ENCODE measurements at regions not wholly inside any gene's neighbourhood (a gene's known extent, or its start where the extent isn't known, plus 50 kb on each side); places are given as distances from the start of the nearest gene placed in this dataset.

DNA sequence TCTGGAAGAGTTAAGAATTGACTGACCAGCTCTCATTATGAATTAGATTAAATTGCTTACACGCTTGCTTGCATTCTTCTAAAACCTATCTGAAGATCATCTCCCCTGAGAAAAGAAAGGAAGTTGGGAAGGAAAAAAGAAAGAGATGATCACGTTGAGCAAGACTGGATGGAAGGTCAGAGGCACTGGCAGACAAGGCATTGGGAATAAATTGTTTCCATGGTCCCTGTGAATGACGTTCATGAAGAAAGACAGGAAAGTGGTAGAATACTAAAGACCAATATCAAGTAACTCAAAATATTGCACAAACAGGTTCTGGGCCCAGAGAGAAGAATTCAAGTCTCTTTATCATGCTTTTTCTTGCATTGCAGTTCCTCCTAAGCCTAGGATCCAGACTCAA lies 1045.4 kb upstream of the MAP3K7 start:
- no peak for DNase-seq (ENCODE audit: low read depth)

DNA sequence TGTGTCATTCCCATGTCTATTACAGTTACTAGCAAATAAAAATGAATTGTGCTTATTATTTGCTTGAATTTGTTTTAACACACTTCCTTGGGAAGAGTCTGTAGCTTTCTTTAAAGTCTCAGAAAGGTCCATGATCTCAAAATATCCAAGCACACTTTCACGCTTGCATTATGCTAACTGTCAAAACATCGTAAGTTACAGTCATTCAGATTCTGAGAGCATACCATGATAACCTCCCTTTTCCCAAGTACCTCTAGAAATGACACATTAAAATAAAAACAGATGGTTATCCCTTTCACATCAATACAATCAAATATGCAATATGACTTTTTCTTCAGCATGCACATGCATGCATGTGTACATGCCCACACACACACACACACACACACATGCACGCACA lies 1044.4 kb upstream of the MAP3K7 start:
- no peak for DNase-seq (ENCODE audit: low read depth)

DNA sequence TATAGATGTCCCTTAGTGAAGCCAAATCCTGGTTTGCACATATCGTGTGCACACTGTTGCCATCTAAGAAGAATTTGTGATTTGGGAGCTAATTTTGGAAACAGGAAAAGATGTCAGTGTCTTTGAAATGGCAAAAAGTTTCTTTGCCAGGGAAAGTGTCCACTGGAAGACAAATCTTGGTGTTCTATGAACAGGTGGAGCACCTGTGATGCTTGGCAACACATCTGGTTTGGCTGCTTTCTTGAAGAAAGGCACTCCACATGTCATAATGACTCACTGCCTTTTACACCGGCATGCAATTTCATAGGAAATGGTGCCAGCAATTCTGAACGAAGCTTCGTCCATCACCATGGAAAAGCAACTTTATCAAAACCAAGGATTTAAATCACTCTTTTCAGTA lies 1040.0 kb upstream of the MAP3K7 start:
- no peak for DNase-seq (ENCODE audit: low read depth)

DNA sequence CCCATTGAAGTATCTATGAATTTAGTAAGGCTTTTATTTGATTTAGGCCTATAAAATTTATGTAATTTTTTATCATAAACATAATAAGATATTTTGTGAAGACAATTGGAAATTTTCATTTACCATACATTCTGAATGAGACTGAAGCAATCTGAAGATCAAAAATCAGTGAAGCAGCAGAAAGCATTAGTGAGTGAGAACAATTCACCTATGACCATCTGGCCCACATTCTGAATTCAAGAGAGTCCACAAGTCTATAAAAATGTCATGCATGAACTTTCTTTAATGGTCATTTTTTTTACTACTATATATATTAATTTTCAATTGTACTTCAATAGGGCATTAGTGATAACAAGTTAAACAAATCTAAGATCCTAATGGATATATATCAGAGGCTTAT lies 1026.6 kb upstream of the MAP3K7 start:
- no peak for DNase-seq (ENCODE audit: low read depth)

DNA sequence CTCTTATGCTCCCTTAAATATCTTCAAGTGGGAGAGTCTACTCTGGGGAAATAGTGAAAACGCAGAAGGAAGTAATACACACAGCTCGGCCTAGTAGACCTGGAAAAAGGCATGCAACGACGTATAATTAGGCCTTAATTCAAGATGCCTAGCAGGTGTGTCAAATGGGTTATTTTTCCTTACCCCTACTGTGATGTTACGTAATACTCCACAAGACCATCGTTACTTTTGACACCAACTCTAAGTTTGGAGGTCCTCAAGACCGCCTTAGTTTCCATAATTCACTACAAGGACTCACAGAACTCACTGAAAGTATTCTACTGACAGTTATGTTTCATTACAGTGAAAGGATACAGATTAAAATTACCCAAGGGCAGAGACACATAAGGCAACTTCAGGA lies 1024.3 kb upstream of the MAP3K7 start:
- no peak for DNase-seq (ENCODE audit: low read depth)

DNA sequence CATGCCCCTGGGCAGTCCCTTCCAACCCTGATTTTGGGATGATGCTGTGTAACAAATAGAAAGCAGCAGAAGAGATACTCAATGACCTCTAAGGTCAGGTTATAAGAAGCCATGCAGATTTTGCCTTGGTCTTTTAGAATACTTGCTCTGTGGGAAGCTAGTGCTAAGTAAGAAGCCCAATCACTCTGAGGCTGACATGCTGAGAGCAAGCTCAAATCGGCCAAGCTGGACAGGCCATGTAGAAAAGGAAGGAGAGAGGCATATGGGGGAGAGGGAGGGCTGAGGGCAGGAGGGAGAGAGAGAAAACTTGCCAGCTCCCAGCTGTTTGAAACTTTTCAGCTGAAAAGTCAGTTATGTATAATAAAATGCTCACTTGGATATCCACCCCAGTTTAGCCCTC lies 1021.6 kb upstream of the MAP3K7 start:
- no peak for DNase-seq (ENCODE audit: low read depth)

DNA sequence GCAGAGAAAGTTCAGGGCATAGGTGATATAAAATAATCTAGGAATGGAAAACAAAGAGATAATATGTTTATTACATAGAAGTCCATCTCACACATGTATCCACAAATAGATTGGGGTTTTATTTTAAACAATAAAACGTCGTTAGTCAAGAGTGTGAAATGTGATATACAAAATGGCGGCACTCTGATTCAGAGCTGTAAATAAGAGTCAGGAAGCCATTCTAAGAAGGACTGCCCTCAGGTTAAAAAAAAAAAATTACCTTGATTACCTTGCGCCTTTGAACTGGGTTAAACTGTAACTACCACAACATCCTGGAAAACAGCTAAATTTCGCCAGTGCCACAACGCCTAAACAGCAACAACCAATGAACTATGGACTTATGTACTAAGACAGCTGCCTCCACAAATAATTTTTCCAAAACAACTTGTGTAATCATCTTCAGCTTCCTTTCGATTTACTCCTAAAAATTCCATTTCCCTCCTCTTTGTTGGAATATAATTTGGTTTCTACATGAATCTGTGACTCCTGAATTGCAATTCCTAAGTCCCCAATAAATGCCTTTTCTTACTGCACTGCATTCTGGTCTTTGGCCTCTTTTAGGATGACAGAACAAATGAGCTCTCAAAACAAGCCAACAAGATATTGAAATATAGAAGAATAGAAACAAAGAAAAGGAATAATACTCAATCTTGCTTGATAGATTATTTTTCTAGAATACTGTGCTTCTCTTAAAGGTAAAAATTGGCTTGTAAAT lies 1019.5 kb upstream of the MAP3K7 start:
- DNase-seq (ENCODE audit: low read depth) = no peak

DNA sequence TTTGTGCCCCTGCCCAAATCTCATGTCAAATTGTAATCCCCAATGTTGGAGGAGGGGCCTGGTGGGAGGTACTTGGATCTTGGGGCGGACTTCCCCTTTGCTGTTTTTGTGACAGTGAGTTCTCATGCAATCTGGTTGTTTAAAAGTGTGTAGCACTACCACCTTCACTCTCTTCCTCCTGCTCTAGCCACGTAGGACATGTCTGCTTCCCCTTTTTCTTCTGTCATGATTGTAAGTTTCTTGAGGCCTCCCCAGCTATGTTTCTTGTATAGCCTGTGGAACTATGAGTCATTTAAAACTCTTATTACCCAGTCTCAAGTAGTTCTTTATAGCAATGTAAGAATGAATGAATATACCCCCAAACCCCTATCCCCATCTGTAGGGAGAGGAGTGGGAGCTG lies 1013.7 kb upstream of the MAP3K7 start:
- DNase-seq (ENCODE audit: low read depth) = no peak

DNA sequence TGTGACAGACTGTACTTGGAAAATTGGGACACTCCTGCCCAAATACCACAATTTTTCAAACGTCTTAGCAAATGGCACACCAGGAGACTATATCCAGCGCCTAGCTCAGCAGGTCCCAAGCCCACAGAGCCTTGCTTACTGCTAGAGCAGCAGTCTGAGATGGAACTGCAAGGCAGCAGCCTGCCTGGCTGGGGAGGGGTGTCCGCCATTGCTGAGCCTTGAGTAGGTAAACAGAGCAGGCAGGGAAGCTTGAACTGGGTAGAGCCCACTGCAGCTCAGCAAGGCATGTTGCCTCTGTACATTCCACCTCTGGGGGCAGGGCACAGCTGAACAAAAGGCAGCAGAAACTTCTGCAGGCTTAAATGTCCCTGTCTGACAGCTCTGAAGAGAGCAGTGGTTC lies 1003.3 kb upstream of the MAP3K7 start:
- DNase-seq (ENCODE audit: low read depth) = no peak

DNA sequence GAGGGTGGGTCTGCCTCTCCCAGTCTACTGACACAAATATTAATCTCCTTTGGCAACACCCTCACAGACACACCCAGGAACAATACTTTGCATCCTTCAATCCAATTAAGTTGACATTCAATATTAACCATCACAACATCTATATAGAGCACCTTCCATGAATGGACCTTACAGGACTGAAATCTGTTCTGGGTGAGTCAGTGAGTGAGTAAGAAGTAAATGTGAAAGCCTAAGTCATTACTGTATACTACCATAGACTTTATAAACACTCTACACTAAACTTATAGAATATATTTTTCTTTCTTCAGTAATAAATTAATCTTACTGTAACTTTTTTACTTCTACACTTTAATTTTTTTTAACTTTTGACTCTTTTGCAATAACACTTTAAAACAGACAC lies 993.8 kb upstream of the MAP3K7 start:
- no peak for DNase-seq (ENCODE audit: low read depth)

DNA sequence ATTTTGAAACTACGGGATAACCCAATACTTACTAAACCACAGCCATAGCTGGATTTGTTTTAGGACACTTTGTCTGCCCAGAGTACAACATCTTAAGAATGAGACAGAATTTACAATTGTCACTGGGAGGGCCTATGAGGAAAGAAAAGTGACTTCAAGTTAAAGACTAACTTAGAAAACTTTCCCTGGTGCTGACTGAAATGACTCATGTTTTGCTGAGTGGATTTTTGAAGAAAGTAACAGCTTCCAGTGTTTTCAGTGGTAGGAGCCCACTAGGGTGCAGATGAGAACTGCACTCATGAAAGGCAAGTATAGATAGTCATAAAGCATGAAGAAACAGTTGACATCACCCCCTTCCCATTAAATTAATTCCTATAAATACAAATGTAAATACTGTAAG lies 988.2 kb upstream of the MAP3K7 start:
- no peak for DNase-seq (ENCODE audit: low read depth)

DNA sequence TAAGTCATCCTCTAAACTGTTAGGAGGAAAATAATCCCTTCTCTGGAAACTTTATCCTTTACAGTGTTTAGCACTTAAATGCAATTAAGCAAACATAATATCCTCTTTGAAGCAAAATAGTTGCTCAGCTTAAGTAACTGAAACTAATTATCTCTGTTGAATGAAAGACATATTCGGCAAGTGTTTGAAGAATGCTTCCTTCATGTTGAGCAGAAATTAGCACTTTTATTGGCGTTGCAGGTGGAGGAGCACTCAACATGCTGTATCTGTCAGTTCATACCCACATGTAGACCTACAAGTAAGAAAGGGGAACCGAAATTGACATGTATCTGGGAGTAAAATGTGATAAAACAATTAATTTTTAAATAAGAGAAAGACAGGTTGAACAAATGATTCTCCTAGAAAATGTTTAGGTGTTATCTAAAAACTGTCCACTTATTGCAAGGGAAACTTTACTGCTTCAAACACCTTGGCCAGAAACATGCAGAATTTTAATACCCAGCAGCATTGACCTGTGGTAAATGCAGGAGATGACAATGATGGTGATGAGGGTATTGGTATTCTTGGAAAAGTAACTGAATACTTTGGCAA lies 987.0 kb upstream of the MAP3K7 start:
- no peak for DNase-seq (ENCODE audit: low read depth)

DNA sequence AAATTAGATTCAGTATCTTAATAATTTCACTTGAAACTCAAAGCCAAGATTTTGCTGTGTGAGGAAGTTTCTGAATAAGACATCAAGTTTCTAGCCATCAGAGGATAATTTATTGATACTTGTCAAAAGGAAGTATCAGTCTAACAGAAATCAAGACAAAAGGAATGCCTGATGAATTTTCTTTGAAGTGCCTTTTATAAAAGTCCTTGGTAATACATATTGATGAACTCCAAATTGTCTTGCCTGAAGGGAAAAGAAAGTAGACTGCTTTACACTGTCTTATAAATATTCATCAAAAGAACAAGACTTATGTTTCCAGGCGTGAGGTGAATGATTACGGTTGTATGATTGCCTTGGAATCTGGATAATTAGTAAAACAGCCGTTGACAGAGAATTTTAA lies 986.0 kb upstream of the MAP3K7 start:
- DNase-seq (ENCODE audit: low read depth) = no peak

DNA sequence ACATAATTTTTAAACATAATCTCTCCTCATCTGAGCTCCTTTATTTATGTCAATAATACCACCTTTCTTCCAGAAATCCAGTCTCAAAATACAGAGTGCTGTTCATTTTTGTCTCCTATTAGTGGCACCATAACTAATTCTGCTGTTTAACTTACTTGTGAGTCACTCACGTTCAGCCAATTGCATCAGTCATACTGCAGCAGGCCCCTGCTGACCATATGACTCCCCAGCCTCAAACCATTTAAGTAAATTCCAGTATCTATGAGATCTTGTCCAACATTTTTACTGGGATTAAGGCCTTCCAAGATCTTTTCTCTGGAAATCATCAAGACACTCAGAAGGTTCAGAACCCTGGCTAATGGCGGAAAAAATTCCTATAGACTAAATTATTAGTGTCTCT lies 982.2 kb upstream of the MAP3K7 start:
- no peak for DNase-seq (ENCODE audit: low read depth)

DNA sequence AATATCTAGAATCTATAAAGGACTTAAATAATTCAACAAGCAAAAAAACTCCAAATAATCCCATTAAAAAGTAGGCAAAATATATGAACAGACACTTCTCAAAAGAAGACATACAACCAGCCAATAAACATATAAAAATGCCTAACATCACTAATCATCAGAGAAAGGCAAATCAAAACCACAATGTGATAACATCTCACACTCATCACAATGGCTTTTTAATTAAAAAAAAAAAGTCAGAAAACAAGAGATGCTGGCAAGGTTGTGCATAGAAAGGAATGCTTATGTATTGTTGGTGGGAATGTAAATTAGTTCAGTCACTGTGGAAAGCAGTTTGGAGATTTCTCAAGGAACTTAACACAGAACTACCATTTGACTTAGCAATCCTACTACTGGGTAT lies 979.6 kb upstream of the MAP3K7 start:
- peak; percentile 45 for DNase-seq (ENCODE audit: low read depth)

DNA sequence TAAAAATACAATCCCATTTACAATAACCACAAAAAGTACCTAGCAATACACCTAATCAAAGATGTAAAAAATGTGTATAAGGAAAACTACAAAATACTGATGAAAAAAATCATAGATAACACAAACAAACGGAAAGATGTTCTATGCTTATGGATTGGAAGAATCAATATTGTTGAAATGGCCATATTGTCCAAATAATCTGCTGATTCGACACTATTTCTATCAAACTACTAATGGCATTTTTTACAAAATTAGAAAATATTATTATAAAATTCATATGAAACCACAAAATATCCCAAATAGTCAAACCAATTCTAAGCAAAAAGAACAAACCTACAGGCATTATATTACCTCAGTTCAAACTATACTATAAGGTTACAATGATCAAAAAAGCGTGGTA lies 978.3 kb upstream of the MAP3K7 start:
- no peak for DNase-seq (ENCODE audit: low read depth)

DNA sequence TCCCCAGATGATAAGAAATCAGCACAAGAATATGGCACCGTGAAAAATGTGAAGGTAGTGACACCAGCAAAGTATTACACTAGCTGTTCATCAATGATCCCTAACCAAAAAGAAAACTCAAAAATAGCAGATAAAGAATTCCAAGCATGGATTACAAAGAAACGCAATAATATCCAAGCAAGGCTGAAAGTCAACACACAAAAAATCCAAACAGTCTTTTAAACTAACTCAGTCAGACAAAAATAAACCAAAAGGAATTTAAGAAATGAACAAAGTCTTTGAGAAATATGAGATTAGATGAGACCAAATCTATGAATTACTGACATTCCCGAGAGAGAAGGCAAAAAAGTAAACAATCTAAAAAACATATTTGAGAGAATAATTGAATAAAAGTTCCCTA lies 976.1 kb upstream of the MAP3K7 start:
- no peak for DNase-seq (ENCODE audit: low read depth)

DNA sequence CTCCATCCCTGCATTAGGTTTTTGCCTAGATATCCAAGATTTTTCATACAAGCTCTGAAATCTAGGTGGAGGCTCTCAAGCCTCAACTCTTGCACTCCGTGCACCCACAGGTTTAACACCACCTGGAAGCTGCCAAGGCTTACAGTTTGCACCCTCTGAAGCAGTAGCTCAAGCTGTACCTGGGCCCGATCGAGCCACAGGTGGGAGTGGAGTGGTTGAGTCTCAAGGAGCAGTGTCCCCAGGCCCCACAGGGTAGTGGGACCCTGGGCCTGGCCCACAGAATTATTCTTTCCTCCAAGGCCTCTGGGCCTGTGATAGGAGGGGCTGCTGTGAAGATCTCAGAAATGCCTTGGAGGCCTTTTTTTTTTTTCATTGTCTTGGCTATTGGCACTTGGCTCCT lies 973.5 kb upstream of the MAP3K7 start:
- DNase-seq (ENCODE audit: low read depth) = no peak

DNA sequence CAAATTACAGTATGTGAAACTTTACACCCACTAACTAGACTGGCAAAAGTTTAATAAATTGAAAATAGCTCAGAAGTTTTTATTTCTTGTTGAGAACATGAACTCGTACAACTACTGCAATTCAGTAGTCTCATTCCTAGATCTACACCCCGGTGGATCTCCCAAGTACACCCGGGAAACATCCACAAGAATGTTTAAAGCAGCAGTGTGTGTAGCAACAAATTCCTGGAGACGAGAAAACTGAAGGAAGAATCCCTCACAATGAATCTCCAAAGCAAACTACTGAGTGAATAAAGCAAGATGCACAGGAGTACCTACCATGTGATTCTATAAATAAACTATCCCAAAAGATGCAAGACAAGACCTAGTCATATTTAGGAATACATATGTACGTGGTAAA lies 954.0 kb upstream of the MAP3K7 start:
- DNase-seq (ENCODE audit: low read depth) = no peak

DNA sequence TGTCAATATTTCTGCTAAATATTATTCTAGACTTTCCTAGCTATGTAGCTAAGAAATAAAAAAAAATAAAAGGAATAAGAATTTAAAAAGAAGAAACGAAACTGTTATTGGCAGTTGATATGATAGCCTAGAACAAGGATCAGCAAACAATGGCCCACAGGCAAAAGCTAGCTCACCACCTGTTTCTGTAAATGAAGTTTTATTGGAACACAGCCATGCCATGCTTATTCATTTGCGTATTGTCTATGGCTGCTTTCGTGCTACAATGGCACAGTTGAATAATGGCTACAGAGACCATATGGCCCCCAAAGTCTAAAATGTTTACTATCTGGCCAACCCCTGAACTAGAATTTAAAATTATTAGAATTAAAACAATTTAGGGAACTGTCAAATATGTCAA lies 952.6 kb upstream of the MAP3K7 start:
- no peak for DNase-seq (ENCODE audit: low read depth)

DNA sequence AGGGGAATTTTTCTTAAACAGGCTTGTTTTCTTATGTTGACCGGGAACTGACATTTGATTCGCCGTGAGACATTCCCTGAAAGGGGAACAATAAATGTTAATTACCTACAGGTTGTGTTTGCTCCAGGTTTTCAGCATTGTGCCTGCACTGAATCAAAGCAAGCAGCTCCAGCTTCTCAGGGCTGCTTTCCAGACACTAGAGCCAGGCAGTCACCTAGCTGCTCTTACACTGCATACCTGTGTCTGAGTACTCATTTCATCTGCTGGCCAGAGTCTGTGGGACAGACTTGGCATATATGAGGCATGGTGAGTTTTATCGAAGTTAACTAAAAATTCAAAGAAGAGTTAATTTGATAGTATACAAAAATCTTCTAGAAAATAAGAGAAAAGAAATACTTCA lies 951.8 kb upstream of the MAP3K7 start:
- no peak for DNase-seq (ENCODE audit: low read depth)

DNA sequence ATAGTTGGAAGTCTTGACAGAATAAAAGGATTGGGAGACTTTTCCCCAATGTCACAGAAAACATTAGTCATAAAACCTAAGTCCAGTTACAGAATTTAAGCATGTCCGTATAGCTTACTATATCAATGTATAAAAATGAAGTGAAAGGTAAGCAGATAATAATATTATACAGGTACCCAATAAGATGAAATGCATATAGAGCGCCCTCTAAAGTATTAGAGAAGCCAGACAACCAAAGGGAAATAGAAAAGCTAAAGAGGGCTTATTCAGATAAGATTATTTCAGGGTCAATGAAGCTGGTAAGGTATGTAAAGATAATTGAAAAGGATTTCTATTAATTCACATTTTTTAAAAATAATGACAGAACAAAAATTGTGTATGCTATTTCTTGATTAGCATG lies 947.7 kb upstream of the MAP3K7 start:
- no peak for DNase-seq (ENCODE audit: low read depth)

DNA sequence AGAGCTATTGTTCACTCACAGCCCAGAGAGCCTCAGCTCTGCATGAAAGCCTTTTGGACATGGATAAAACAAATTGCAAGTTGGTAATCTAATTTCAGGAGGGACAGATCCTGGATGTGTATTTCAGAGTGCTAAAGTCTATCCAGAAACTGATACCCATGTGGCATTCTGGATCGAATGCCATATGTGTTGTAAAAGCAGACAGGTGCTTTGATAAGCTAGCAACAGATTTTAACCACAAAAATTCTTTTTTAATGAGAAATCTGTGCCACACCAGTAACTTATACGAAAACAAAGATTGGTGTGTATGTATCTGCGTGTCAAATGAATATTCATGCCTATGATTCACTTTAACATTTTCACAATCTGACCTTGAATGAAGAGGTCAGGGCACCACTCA lies 936.6 kb upstream of the MAP3K7 start:
- peak; percentile 4 for DNase-seq (ENCODE audit: low read depth)

DNA sequence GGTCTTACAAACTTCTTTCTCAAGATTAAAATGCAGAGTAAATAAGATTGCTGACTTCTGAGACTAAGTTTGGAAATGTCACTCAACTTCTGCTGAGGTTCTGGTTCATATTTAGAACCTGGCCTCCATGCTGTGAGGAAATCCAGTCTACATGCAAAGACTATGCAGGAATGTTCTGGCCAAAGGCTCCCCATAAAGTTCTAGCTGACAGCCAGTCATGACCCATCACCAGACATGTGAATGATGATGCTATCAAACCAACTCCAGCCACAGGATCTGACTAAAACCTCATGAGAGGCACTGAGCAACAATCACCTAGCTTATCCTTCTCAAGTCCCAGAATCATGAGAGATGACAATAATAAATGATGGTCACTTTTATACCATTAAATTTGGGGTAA lies 935.1 kb upstream of the MAP3K7 start:
- DNase-seq (ENCODE audit: low read depth) = no peak

Data from HS-5 (cell line).